ENCODE measurements at regions not wholly inside any gene's neighbourhood (a gene's known extent, or its start where the extent isn't known, plus 50 kb on each side); places are given as distances from the start of the nearest gene placed in this dataset.

DNA sequence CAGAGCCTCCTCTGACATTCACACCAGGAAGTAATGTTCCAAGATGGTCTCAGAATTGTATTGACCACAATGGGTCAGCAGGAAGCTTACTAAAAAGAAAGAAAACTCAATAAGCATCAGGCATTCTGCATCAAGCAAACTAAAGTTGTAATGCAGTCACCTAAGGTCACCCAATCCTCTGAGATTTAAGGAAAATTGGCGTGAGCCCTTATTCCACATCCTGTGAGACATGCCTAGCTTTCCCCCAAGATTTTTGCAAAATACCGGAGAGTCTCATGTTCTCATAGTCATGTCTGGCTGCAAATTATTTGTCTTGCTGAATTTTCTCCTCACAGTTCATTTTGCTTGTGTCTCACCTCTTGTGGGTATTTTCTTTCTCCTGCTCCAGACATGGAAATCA is 417.1 kb upstream of the SOX9 start:
- no peak for DNase-seq

DNA sequence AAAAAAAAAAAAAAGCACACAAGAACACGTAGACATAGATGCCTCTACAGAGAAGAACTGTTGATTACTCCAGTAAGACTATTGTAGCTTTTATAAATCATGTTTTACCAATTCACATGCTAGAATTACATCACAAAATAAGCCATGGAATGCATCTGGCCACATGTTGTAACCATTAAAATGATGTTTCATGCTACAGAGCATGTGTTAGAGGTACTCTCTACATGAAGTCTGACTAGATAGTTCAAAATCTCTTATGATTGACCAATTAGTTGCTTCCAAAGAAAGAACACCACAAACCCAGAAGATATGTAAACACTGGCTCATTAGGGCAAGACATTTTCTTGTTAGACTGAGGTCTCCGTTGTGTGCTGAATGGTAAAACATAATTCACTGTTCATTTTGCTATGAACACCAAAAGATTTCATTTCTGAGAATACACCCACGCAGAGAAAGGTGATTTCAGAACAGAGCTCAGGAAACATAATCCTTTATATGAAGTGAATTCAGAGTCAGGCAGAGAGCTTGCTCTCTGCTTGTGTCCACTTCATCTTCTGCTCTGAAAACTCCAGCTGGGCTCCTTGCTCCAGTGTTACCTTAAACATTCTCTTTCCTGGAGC is 411.4 kb upstream of the SOX9 start:
- DNase-seq, result no peak

DNA sequence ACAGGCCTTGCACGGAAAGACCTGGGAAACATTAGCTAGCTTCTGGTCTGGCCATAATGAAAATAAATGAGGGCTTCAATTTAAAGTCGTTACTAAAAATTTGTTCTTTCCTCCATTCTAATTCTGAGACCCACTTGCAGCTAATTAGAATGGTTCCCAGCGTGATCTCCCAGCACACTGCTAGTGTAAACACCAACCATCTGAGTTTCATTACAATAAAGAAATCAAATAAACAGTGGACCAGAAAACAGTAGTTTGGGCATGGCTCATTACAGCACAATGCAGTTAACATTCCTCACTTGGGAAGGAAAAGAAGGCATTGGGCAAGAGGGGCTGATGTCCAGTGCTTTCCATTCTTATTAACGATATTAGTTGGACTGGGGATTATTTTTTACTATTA is 410.9 kb upstream of the SOX9 start:
- DNase-seq, result no peak

DNA sequence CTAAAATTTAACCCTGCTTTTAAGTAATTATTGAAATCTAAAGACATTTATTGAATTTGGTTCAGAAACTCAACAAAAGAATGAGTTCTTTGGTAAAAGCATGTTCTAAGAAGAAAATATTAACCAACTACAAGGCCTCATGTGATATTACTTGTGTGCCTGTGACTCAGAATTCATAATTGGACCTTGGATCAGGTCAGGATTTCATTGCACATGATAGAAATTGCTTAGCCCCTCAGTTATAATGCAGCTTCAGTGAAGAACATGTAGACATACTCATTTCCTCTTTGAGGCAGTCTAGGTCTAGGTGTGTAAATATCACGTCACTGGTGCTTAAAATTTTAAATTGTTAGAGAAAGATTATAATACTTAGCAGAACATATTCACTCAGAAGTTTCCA is 410.0 kb upstream of the SOX9 start:
- DNase-seq, result no peak

- DNase-seq, result no peak
These were observed 407.0 kb upstream of the SOX9 start for GRCh38 chr17:71713846-71714245.

DNA sequence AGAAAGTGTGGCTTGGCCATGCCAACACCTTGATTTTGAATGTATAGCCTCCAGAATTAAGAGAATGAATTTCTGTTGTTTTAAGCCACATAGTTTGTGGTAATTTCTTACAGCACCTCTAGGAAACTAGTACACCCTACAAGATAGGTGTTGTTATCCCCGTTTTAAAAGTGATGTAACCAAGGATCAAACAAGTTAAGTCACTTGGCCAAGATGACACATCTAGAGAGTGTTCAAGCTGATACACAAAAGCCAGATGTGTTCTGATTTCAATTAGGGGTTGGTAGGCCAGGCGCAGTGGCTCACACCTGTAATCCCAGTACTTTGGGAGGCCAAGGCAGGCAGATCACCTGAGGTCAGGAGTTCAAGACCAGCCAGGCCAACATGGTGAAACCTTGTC is 396.5 kb upstream of the SOX9 start:
- no peak for DNase-seq

DNA sequence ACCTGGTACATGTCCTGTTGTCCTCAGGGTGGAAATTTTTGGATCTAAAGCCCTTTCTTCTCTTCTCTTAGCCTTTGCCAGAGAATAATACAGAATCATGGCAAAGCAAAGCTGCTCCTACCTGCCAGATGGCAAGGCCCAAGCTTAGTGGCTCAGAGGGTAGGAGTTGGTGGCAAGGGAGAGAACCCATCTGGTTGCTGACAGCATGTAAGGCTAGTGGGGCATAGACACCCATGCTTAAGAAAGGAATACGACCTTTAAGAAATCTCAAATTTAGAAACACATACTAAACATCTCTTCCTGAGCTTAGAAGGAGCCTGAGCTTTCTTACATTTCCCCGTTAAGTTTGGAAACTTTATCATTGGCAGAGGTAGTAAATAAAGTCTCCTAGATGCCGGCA is 395.0 kb upstream of the SOX9 start:
- no peak for DNase-seq

DNA sequence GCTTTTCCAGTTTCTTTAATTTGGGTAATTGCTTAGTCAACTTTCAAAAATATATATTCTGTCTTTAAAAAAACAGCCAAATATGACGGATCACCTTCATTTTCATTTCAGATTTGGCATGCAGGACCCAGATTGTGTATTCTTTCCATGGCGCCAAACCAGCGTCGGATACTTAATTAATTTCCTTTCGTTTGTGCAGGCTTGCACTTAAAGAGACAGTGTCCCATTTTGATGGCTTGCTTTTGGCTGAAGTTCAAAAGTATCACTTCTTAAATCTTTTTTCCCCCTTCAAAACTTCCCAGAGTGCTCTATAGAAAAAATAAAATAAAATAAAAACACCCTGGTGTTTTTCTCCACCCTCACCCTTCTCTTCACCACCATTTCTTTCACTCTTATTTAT is 394.5 kb upstream of the SOX9 start:
- no peak for DNase-seq

GRCh38 chr17:71727292-71727691 is 393.5 kb upstream of the SOX9 start:
- DNase-seq, result no peak

DNA sequence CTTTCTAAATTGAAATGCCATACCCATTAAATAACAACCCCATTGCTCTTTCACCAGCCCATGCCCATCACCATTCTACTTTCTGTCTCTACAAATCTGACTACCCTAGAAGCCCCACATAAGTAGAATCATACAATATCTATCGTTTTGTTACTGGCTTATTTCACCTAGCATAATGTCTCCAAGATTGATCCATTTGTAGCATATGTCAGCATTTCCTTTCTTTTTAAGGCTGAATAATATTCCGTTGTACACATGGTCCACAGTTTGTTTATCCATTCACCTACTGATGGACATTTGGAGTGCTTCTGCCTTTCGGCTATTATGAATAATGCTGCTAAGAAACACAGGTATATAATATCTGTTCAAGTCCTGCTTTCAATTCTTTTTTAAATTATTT is 393.1 kb upstream of the SOX9 start:
- no peak for DNase-seq

DNA sequence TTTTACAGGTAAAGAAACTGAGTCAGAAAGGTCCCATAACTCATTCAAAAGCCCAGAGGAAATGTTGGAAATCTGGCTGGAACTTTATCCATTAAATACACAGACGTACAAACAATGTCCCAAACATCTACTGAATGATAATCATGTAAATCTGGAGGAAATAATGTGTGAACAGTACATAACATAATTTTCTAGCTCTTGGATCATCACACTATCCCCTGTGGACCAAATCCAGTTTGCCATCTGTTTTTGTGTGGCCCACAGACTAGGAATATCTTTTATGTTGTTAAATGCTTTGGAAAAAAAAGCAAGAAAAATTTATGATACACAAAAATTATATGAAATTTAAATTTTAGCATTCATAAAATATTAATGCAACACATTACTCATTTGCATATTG is 389.9 kb upstream of the SOX9 start:
- DNase-seq, result no peak

DNA sequence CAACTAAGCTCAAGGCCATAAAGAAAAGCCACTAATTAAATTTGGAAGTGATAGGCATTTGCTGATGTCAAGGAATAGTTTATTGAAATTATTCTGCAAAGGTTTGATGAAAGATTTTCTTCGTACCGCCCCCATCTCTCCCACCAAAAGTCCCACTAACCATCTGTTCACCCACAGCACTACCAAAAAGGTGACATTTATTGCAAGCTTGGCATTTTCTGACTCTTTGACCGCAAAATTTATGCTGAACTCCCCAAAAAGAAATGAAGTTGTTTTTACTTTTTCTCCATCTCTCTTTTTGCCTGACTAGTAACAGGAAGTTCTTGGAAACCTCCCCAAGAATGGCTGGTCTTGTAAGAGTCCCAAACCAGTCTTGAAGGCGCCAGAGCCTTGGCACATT is 384.9 kb upstream of the SOX9 start:
- DNase-seq, result no peak

DNA sequence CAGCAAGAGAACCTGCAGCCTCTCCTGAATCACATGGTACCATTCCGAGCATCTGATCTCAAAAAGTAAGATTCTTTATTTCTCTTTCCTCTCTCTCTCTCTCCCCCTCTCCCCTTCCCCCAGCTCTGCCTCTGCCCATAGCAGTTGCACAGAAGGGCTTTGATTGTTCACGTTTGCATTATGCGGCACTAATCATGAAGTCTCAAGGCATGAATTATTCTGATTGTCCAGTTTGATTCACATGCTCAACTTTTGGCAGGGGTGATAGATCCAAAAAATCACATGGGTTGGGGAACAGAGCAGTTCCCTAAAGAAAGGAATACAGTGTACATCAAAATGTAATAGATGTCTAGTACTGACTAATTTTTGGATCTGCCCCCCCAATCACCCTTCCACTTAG is 380.0 kb upstream of the SOX9 start:
- DNase-seq, result no peak

DNA sequence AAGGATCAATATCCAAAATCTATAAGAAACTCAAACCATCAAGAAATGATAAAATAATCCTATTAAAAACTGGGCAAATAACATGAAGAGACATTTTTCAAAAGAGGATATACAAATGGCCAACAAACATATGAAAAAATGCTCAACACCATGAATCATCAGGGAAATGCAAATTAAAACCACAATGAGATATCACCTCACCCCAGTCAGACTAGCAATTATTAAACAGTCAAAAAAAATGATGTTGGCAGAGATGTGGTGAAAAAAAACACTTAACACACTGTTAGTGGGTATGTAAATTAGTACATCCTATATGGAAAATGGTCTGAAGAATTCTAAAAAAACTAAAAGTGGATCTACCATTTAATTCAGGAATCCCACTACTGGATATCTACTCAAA is 379.0 kb upstream of the SOX9 start:
- no peak for DNase-seq

DNA sequence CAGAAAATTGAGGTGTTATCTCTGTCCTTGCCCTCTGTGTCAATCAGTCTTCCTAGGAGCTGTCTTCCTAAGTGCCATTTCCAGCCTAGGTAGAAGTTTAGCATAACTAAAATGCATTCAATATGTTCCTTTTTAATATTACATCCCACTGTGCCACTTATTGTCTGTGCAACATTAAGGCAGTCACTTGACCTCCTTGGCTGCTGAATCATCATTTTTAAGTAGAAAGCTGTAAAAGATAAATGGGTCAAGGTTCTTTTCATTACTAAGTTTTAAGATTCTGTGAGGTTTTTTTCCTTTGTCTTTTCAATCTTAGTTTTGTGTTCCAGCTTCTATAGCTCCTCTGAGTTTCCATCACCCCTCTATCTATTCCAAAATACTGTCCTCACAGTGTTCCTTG is 371.9 kb upstream of the SOX9 start:
- DNase-seq, result no peak

DNA sequence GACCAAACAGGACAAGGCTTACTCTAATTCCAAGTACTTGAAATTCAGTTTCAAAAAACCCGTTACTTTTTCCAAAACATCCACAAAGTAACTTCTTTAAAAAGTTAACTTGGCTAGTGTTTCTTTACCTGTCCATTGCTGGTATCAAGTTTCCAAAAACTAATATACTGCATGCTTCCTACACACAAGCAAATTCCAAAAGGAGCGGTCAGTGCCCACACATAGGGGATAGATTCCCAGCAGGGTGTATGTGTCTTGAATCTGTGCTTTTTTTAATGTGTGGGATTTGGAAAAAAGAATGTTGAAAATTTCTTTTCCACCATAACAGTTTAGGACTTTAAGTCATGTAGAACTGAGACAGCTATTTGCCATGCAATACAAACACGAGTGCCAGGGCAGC is 367.8 kb upstream of the SOX9 start:
- no peak for DNase-seq

GRCh38 chr17:71757156-71757555 is 363.7 kb upstream of the SOX9 start:
- DNase-seq, result no peak

GRCh38 chr17:71757956-71758355 is 362.9 kb upstream of the SOX9 start:
- DNase-seq, result no peak

- no peak for DNase-seq
These were observed 361.3 kb upstream of the SOX9 start for GRCh38 chr17:71759422-71760060.

DNA sequence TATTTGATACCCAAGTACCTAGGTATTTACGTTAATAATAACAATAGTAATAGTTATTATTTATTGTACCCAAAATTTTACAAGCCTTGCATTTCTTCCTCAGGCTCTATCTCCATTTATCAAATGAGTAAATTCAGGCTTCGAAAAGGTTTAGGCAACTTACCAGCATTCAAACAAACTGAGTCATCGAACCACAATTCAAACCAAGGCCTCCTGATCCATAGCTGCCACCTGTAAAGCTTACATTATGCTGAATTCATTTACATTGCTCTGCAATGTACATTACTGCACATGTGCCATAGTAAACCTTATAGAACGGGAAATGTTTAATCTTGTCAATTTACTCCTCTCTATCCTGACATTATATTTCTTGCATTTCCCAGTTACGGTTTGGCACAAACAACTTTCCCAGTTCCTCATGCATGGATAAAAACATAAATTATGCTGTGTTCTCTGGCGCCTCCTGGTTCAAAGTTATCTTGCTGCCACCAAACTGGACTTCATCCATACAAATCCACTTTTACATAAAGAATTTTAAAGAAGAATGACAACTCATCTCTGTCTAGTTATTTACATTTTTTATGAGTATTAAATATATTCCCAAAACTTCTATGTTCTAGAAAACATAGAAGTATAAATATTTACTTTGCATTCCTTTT is 360.6 kb upstream of the SOX9 start:
- DNase-seq, result no peak

DNA sequence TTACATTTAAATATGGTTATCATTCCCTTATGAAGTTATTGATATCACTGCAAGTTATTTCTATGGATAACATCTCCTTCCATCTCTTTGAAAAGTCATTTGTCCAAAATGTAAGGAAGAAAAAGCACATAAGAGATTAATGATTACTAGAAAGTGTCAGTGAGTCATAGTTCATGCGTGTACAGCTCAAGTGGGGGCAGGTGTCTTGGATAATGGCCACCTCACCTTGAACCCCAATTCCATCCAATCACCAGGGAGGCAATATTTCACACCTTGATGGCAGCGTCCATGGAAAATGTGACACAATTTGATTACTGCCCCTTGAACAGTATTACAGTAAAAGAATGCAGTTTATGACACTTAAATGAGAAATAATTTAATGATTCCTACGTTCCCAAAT is 358.3 kb upstream of the SOX9 start:
- no peak for DNase-seq

GRCh38 chr17:71764505-71764904 is 356.3 kb upstream of the SOX9 start:
- DNase-seq, result no peak

DNA sequence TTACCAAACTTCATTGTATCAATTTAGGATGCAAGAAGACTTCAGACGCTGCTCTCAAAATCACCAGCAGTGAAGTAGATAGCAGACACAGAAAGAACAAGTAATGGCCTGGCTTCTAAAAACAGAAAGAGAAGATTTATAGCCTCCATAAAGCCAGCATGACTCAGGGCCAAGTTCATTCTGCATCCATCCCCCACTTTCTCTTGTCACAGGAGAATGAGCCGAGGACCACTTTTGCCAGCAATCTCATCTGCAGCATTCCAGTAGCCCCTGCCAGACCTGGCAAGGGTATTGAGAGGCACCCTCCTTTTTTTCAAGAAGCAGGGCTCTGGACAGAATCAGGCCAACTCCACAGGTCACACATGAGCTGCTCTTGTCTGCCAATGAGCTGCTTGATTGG is 355.4 kb upstream of the SOX9 start:
- DNase-seq, result no peak

DNA sequence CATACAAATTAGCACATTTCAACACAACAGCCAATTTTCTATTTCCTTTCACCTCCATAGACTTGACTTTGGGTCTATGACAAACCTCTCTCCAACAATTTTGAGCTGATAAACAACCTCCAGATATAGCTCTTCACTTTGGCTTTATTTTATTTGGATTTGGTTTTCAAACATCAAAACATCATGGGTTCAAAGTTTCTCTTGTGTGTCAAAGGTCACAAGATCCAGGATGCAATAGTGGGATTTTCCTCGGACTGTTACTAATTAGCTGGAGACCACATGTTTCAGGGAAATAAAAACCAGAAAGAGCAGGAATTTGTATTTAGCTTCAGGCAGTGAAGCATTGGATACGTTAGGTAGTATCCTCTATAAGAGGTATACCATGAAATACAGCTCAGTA is 351.0 kb upstream of the SOX9 start:
- DNase-seq, result no peak
